ENCODE measurements at regions not wholly inside any gene's neighbourhood (a gene's known extent, or its start where the extent isn't known, plus 50 kb on each side); places are given as distances from the start of the nearest gene placed in this dataset.

DNA sequence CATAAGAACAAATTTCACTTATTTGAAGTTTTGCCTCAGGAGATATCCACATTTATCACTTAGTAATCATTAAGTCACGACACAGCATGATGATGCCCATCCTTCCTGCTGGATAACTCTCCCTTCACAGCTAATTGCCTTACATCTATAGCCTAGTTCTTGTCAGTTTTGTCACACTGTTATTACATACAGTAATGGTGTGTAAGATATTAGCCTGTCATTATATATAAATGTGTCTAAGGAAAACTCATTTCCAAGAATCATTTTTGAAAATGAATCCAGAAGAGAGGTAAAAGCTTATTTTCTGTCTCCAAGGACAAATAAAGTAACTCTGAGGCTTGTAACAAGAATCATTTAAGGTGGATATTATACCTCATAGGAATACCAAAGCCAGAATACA, 193.2 kb upstream of the ARID2 start:
- TF ChIP-seq ZFX (IDR thresholded peaks at IDR 0.05) (no peak), CTCF (conservative IDR thresholded peaks at IDR 0.05) (no peak)
- no peak overlapping the region for H3K27ac ChIP-seq

DNA sequence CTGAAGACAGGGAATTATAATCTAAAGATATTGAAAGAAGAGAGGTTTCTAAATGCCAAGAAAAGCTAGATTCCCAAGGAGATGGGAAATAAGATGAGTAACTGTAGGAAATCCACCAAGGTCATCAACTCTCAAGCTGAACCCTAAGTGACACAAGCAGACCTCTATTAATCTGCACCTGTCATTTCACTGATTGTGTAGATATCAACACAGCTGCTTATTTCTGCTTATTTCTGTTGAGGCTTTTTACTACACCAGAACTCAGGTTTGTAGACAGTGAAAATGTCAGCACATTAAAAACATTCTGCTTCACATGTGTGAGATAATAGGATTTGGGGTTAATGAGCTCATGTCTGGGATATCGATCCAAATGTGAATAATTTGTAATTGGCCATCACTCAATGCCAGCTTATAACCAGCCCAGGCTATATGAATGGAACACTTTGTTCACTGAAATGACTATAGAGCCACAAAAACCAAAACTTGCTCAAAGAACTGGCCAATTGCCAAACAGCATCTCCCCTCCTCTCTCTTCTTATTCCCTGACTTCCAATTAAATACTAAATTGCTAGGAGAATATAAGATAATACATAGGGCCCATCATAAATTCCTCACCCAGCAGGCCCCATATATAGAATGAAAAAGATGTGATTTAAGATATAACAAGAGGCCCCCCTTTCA, 188.7 kb upstream of the ARID2 start:
- no peak overlapping the region for H3K27ac ChIP-seq
- TF ChIP-seq CTCF (conservative IDR thresholded peaks at IDR 0.05), result no peak
- TF ChIP-seq ZFX (IDR thresholded peaks at IDR 0.05), result no peak

- no peak overlapping the region for H3K27ac ChIP-seq
- TF ChIP-seq CTCF (conservative IDR thresholded peaks at IDR 0.05), result peak; percentile 88
- TF ChIP-seq ZFX (IDR thresholded peaks at IDR 0.05), result no peak
These were observed 185.6 kb upstream of the ARID2 start for GRCh38 chr12:45543887-45544286.

DNA sequence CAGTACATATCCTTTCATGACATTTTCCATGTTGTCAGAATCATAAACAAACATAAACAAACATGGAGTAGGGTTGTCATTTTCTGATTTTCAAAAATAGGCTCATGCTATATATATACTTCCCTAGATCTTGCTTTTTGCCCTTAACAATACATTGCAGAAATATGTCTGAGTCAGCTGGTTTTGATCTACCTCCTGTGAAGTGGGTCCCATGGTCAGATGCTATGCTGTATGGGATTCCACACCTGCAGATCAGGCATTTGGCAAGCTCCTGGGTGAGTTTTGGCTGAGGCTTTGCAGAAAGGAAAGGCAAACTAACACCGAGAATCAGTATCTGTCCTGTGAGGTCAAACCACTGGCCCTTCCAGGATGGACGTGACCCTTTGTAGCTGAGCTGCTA, 183.0 kb upstream of the ARID2 start:
- no peak for TF ChIP-seq ZFX (IDR thresholded peaks at IDR 0.05)
- no peak for TF ChIP-seq CTCF (conservative IDR thresholded peaks at IDR 0.05)
- H3K27ac ChIP-seq, result no peak overlapping the region

DNA sequence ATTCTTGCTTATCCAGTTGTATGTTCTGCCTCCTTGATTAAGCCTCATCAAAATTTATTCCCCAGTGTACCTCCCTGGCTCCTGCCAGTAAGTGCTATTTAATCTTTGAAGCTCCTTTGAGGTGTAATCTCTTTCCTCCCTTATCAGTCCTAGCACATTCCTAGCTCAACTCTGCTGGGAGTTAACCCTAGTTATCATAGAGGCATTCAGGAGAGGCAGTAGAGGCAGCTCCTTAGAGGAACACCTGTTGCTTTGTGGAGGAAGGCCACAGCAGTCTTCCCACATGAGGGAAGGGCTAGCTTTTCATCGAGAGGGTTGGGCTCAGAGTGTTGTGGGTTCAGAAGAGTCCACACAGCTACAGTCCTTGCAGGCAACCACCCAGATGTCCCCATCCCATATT, 182.4 kb upstream of the ARID2 start:
- H3K27ac ChIP-seq, result no peak overlapping the region
- TF ChIP-seq CTCF (conservative IDR thresholded peaks at IDR 0.05) (no peak), ZFX (IDR thresholded peaks at IDR 0.05) (no peak)

DNA sequence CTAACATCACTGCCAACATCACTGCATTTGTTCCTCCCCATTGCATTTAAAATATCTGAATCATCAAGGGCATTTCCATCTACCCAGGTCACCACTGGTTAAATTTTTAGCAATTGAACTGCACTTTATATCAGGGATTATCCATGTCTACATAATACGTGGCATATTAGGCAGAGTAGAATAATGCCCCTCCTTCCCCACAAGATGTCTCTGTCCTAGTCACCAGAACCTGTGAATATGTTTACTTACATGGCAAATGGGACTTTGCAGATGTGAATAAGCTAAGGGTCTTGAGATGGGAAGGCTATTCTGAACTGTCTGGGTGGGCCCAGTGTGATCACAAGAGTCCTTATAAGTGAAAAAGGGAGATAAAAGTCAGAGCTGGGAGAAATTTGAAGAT, 181.7 kb upstream of the ARID2 start:
- H3K27ac ChIP-seq, result no peak overlapping the region
- peak; percentile 11; the same call in 1 of the 2 replicates for TF ChIP-seq CTCF (conservative IDR thresholded peaks at IDR 0.05)
- TF ChIP-seq ZFX (IDR thresholded peaks at IDR 0.05), result no peak

DNA sequence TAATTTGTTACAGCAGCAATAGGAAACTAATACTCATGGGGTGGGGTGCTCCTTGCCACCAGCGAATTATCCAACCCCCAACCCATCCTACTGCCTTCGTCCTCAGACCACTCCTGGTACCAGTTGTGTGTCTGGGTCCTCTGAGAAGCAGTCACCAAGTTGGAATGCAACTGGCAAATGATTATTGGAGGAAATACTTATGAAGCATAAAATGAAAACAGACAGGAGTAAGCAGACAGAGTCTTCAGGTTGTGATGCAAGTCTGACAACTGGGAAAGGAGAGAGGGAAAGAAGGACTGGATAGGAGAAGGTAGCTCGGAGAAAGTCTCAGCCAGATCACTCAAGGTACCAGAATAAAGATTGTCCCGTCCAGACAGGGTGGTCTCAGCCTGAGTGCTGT, 181.1 kb upstream of the ARID2 start:
- TF ChIP-seq ZFX (IDR thresholded peaks at IDR 0.05) (no peak), CTCF (conservative IDR thresholded peaks at IDR 0.05) (no peak)
- H3K27ac ChIP-seq, result no peak overlapping the region
